Gastrocnemius medialis (tissue), 4 donors: ENCODE measurements at regions not wholly inside any gene's neighbourhood (a gene's known extent, or its start where the extent isn't known, plus 50 kb on each side); places are given as distances from the start of the nearest gene placed in this dataset.

Experiments used
- ATAC-seq, 2 donors: fragments of 150-250 bp; one replicate each; pipeline ENCODE4 v1.9.1; 2016
- DNase-seq, 2 donors: peaks; one replicate each; pipeline ENCODE4 v3.0.0-alpha.2; 2019
- H3K27ac ChIP-seq, 4 donors: fragments of 200-600 bp; sonication (generic); 1 replicate in 1 of 4; 2 replicates in 3 of 4; pipeline ENCODE4 v1.5.1; 2016 to 2018; ENCODE audit warnings: mild to moderate bottlenecking in 2 of 4, moderate library complexity in 1 of 4
- H3K27me3 ChIP-seq, 3 donors: fragments of 200-600 bp; sonication (generic) in 2 of 3; 1 replicate in 1 of 3; 2 replicates in 2 of 3; pipeline versions ENCODE4 v1.5.1 to v1.6.0; 2016 to 2019; ENCODE audit warnings: mild to moderate bottlenecking in 1 of 3, moderate library complexity in 1 of 3
- H3K36me3 ChIP-seq, 2 donors: fragments of 200-600 bp; sonication (generic) in 1 of 2; one replicate each; pipeline ENCODE4 v1.5.1; 2017 to 2018
- H3K4me1 ChIP-seq, 2 donors: fragments of 200-600 bp; sonication (generic) in 1 of 2; one replicate each; pipeline ENCODE4 v1.5.1; 2016 to 2017; ENCODE audit warnings: mild to moderate bottlenecking in 2 of 2
- H3K4me3 ChIP-seq, 4 donors: fragments of 200-600 bp; sonication (generic) in 3 of 4; 1 replicate in 1 of 4; 2 replicates in 3 of 4; pipeline ENCODE4 v1.5.1; 2016 to 2019; ENCODE audit warnings: mild to moderate bottlenecking in 2 of 4
- H3K9me3 ChIP-seq, 3 donors: fragments of 200-600 bp; sonication (generic) in 2 of 3; 1 replicate in 1 of 3; 2 replicates in 2 of 3; pipeline ENCODE4 v1.5.1; 2016 to 2019
- POLR2A ChIP-seq, 2 donors: fragments of 450-650 bp; IDR thresholded peaks; one replicate each; pipeline ENCODE4 v1.6.1; 2017; ENCODE audit warnings: antibody characterized with exemption in 2 of 2, mild to moderate bottlenecking in 2 of 2, moderate library complexity in 2 of 2
- in situ Hi-C, 4 donors: fragments of 200-750 bp; cut with MboI; loops; one replicate each; pipeline versions ENCODE4 v1.15.0 to v1.8.0; 2017; ENCODE audit warnings: low sequenced_read_pairs in 4 of 4
- intact Hi-C: fragments of 100-400 bp; cut with DNase I; formaldehyde crosslinking; loops from one replicate; pipeline ENCODE4 v1.15.1; 2023; ENCODE audit warnings: low total_unique reads
- TF ChIP-seq, protein P1 (sequence below), 5 experiments: fragments of 450-650 bp in 3 of 5; fragments of 200-600 bp in 2 of 5; sonication (generic) in 2 of 5; IDR thresholded peaks in 4 of 5; conservative IDR thresholded peaks in 1 of 5; 1 replicate in 4 of 5; 2 replicates in 1 of 5; pipeline ENCODE4 v1.5.1; 2016 to 2019; ENCODE audit warnings: antibody characterized with exemption in 5 of 5, mild to moderate bottlenecking in 3 of 5, moderate library complexity in 3 of 5

GRCh38 chr12:93079976-93080375, 150.9 kb upstream of the EEA1 start:
- Histone ChIP-seq H3K36me3 (no peaks in the 10 kb centered on the region), H3K4me3 (no peak overlapping the region), H3K4me1 (no peaks in the 10 kb centered on the region), H3K27me3 (no peaks in the 10 kb centered on the region), H3K9me3 (no peaks in the 10 kb centered on the region), H3K27ac (no peak overlapping the region)
- TF ChIP-seq, protein P1, sequence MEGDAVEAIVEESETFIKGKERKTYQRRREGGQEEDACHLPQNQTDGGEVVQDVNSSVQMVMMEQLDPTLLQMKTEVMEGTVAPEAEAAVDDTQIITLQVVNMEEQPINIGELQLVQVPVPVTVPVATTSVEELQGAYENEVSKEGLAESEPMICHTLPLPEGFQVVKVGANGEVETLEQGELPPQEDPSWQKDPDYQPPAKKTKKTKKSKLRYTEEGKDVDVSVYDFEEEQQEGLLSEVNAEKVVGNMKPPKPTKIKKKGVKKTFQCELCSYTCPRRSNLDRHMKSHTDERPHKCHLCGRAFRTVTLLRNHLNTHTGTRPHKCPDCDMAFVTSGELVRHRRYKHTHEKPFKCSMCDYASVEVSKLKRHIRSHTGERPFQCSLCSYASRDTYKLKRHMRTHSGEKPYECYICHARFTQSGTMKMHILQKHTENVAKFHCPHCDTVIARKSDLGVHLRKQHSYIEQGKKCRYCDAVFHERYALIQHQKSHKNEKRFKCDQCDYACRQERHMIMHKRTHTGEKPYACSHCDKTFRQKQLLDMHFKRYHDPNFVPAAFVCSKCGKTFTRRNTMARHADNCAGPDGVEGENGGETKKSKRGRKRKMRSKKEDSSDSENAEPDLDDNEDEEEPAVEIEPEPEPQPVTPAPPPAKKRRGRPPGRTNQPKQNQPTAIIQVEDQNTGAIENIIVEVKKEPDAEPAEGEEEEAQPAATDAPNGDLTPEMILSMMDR (IDR thresholded peaks at IDR 0.05 in 4 of 5, conservative IDR thresholded peaks at IDR 0.05 in 1 of 5), result no peak
- no peak for TF ChIP-seq POLR2A (IDR thresholded peaks at IDR 0.05)
- in situ Hi-C loops (no loop called here), intact Hi-C loops (no loop called here)
- no peak for ATAC-seq
- no peak for DNase-seq

GRCh38 chr12:93080452-93080851, 151.4 kb upstream of the EEA1 start:
- intact Hi-C loops, result no loop called here
- TF ChIP-seq, protein P1 (IDR thresholded peaks at IDR 0.05 in 4 of 5, conservative IDR thresholded peaks at IDR 0.05 in 1 of 5), result no peak
- TF ChIP-seq POLR2A (IDR thresholded peaks at IDR 0.05), result no peak
- H3K4me3 ChIP-seq, result no peak overlapping the region
- ATAC-seq (no peak), DNase-seq (no peak)
- in situ Hi-C loops, result no loop called here
- no peaks in the 10 kb centered on the region for H3K4me1 ChIP-seq
- no peaks in the 10 kb centered on the region for H3K9me3 ChIP-seq
- H3K27me3 ChIP-seq, result no peaks in the 10 kb centered on the region
- H3K36me3 ChIP-seq, result no peaks in the 10 kb centered on the region
- no peak overlapping the region for H3K27ac ChIP-seq

DNA sequence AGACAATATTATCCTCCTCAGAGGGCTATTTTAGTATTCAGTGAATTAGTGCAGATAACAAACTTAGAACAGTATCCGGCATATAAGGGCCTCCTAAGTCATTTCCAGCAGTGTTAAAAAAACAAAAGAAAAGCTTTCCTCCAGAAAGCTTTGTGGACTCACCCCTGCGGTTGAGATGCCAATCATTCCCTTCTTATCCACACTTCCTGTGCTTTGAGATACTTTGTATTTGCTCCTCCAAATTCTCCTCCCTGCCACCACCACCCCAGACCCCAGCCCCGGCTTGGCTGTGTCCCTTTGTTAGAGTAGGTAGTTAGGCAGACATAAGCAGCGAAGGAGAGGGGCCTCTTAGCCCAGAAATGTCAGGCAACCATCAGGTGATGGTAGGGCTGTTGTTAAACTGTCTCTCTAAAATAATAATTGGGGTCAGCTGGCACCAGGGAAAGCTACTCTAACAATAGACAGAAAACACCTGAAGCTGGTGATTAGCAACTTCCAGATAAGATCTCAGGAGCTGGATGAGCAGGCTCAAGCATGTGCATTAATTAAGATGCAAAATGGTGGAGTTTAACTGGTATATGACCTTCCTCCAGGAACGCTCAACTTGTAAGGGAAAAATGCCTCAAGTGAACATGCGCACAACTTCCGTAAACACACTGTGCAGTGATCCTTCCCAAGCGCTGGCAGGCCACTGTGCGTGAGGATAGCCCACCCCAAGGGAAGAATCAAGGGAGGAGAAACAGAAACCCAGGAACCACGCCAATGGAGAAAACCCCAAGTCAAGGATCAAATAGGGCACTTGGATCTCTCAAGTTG, 152.1 kb upstream of the EEA1 start:
- Histone ChIP-seq H3K4me3 (no peak overlapping the region), H3K27ac (no peak overlapping the region), H3K27me3 (no peaks in the 10 kb centered on the region), H3K9me3 (peaks cover 0 to 2% (median 0%) of the 10 kb centered on the region in 3 donors), H3K36me3 (no peaks in the 10 kb centered on the region), H3K4me1 (no peaks in the 10 kb centered on the region)
- no peak for ATAC-seq
- intact Hi-C loops, result no loop called here
- TF ChIP-seq, protein P1 (IDR thresholded peaks at IDR 0.05 in 4 of 5, conservative IDR thresholded peaks at IDR 0.05 in 1 of 5), result no peak
- TF ChIP-seq POLR2A (IDR thresholded peaks at IDR 0.05), result no peak
- in situ Hi-C loops, result no loop called here
- no peak for DNase-seq

DNA sequence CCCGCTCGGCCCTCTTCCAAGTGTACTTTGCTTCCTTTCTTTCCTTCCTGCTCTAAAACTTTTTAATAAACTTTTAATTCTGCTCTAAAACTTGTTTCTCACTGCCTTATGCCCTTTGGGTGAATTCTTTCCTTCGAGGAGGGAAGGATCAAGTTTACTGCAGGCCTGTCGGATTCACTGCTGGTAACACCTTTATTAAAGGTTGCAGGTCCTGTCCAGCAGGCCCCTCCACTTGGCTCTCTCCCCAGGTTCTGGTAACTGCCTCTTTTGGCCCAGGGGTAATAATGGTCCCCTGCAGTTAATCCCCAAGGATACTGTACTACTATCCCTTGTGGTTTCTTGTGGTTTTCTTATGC, 152.7 kb upstream of the EEA1 start:
- DNase-seq, result no peak
- no peaks in the 10 kb centered on the region for H3K36me3 ChIP-seq
- no peak for ATAC-seq
- H3K27ac ChIP-seq, result no peak overlapping the region
- H3K4me1 ChIP-seq, result no peaks in the 10 kb centered on the region
- peaks cover 0 to 2% (median 0%) of the 10 kb centered on the region in 3 donors for H3K9me3 ChIP-seq
- no peaks in the 10 kb centered on the region for H3K27me3 ChIP-seq
- TF ChIP-seq, protein P1 (IDR thresholded peaks at IDR 0.05 in 4 of 5, conservative IDR thresholded peaks at IDR 0.05 in 1 of 5), result no peak
- H3K4me3 ChIP-seq, result no peak overlapping the region
- in situ Hi-C loops (no loop called here), intact Hi-C loops (no loop called here)
